HG02571 (cell line): ENCODE measurements at regions not wholly inside any gene's neighbourhood (a gene's known extent, or its start where the extent isn't known, plus 50 kb on each side); places are given as distances from the start of the nearest gene placed in this dataset.
"Not testable (repeated sequence)": the region's sequence is repeated elsewhere in the genome, so short reads cannot be mapped to it uniquely, and the experiment has no call there.

Experiments
- ATAC-seq: cut with Tn5 transposase; IDR thresholded peaks from one replicate; pipeline ENCODE4 v1.9.1; 2021; ENCODE audit warnings: mild to moderate bottlenecking, moderate library complexity; ENCODE audit not compliant: unreplicated experiment

DNA sequence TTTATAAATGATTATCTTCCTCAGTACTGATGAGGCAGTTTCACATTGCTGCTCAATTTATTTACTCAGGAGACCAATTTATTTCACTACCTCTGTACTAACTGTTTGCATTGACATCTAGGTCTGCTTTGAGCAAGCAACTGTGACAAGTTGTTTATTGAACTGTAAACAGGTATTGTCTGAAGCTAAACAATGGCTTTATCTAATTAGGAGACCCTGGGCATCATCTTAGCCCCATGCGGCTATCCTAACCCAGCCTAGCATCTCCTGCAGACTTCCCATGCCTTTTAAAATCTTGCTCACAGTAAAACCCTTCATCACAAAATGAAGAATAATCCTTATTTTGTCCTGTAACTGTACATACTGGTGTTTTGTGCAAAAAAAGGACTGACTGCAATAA, 348.2 kb downstream of the RWDD3 start:
- ATAC-seq = no peak

DNA sequence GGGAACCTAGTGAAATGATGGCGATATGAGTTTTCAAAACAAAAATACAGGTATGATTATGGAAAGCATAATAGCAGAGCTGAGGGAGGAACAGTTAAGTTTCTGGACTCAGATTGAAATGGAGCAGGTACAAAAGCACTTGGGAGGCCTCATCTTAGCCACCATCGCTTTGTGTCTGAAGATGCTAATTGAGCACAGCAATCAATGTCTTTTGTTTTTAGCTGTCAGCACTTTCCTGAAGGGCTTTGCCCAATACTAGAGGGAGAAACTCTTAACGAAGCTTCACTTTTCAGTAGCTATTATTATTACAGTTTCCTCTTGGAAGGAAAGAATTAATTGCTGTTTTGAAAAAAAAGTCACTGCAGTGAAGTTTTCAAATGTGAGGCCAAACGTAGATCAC, 348.7 kb downstream of the RWDD3 start:
- ATAC-seq = no peak

DNA sequence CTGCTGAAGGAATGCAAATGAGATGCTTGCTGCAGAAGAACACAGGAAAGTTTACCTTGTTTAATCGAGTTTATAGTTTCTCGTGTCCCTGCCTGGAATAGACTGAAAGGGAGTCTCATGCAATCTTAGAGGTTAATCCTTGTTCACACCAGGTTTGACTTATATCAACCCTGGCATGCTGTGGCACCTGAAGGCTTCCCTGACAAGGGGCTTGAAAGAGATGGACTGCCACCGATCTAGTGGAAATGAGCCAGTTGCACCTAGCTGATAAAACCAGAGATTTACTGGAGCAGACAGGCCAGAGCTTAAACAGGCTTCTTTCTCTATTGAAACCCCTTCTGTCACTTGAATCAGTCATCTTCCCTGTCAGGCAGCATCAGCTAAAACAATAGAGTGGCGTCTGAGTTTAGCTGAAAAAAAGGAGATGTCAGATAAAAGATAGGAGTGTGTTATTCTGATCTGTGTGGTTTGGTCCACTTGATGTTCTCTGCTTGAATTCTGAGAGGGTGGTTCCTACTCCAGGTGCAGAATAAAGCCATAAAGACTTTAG, 349.7 kb downstream of the RWDD3 start:
- ATAC-seq = no peak

DNA sequence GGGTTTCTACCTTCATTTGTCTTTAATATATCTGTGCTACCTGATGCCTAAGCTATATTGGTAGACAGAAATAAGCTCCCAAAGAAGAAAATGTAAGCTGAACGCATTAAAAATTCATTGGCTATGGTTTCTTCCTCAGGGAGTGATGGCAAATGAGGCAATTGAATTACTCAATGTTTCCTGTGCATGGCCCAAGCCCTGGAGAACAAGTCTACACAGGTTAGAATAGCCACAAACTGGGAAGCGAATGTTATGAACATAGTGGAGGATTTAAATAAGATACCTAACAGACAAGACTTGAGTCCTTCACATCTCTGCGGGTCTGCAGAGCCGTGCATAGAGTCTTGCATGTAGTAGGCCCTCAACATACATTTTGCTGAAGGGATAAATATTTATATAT, 350.3 kb downstream of the RWDD3 start:
- ATAC-seq = no peak

DNA sequence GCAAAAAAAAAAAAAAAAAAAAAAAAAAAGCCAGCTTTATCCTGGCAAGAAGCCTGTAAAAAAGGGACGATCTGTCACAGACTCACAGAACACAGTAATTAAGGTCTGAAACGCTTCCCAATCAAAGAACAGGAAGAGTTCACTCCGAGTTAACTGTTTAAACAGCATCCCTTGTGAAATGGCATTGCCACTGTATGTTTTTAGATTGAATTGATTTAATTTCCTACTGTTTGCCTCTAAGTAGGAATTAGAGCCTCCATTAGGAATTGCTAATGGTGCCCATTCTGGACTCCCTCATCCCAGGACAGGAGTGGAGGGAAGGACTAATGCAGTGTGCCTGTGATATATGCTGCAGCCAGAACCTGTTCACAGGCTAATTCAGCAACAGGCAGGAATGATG, 370.8 kb downstream of the RWDD3 start:
- no peak for ATAC-seq

DNA sequence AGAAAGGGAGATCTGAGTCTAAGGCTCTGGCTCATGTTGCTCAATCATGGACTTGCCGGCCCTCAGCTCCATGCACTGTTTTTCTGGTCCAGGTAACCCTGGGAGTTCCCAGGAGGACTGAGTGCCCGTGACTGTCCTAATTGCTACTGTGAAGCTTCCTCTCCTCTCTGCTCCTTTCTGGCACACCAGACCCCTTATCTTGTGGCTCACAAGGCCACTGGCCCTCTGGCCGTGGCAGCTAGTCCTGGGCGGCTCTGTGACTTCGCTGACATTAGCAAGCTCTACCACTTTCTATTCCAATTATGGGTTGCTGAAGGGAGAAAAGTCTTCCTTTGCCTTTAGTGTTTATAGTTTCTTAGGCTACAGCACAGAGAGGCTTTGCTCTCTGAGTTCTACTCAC, 380.2 kb downstream of the RWDD3 start:
- ATAC-seq = no peak

DNA sequence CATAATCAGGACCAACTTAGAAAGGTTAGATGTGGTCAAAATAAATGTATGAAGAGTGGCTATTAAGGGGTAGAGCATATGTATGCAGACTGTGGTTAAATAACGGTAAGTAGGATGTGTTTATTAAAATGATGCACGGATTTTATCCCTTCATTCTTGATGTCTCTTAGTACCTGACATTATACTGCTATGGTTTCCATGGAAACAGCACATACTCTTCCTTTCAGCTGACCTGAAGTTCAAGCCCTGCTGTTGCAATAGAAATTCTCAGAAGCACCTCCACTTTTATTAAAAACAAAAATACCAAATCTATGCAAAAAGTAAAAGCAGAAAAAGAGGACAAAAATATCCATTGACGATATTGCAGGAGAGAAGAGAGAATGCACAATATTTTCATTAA, 381.4 kb downstream of the RWDD3 start:
- no peak for ATAC-seq

DNA sequence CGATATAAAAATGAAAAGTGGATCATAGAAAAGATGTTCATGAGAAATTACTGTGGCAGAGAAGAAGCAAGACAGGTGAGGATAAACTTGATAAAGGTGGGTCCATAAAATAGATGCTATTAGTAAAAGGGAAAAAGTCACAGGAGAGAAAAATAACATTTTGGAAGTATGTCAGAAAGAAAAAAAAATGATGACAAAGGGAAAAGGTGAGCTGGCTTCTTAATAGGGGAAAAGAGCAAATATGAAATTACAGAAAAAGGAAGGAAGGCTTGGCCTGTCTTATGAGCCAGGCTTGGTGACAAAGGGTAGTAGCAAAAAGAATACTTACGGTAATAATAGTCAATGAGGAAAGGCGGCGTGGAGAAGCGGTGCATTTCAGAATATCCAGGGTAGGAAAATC, 386.1 kb downstream of the RWDD3 start:
- ATAC-seq = no peak

DNA sequence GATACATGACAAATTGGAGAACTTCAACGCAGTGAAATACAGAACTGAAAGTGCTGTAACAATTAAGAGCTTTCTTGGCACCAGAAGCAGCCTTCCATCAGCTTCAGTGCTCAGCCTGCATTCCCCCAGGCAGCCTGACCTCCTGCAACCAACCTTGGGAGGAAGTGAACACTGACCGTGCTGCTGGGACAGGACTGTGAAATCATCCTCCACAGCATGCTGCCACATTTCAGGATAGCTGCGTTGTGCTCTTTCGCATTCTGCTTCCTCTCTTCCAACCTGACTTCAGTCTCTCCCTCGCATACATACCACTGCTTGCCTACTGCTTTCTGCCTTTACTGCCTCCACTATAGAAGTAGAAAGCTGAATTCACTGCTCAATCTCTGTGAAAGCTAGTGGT, 388.6 kb downstream of the RWDD3 start:
- ATAC-seq = no peak

DNA sequence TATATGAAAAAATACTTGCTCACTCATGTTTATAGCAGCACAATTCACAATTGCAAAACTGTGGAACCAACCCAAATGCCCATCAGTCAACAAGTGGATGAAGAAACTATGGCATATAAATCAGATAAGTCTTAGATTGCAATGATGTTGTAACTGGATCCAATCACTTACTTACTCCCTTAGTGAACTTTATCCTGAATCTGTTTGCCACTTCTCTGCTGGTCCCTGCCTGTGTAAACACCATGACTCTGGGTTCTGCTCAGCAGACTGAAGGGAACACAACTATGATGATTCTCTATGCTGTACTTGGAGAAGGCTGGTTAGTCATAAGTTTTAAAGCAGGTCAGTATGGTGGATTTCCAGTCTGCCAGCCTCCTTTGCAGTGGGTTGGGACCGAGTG, 391.2 kb downstream of the RWDD3 start:
- no peak for ATAC-seq

DNA sequence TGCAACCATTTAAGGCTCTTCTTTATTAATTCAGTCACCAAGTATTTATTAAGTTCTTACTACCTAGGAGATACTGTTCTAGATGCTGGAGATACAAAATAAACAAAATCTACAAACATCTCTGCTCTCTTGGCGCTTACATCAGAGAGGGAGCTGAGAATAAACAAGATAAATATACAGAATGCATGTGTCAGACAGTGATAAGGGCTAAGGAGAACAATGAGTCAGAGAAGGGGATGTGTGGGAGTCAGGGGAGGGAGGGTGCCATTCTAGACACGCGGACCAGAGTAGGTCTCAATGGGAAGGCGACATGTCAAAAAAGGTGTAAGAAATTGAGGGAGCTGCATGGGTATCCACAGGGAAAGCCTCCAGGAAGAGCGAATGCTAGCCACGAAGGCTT, 393.2 kb downstream of the RWDD3 start:
- no peak for ATAC-seq

DNA sequence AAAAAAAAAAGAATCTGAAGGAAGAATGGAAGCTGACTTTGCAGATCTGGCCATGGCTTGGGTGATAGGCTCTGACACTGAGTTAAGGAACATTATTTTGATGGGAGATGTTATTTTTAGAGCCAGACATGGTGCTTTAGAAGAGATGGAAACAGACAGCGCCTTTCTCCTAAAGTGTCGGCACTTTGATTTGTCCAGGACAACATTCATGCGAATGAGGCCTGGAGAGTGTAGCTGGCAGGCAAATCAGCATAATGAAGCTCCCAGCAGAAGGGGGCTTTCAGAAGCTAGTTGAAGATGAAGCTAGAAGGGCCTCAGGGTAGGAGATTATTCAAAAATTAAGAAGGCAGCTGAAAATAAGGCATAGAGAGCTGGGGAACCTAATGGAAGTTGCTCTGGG, 397.7 kb downstream of the RWDD3 start:
- no peak for ATAC-seq

DNA sequence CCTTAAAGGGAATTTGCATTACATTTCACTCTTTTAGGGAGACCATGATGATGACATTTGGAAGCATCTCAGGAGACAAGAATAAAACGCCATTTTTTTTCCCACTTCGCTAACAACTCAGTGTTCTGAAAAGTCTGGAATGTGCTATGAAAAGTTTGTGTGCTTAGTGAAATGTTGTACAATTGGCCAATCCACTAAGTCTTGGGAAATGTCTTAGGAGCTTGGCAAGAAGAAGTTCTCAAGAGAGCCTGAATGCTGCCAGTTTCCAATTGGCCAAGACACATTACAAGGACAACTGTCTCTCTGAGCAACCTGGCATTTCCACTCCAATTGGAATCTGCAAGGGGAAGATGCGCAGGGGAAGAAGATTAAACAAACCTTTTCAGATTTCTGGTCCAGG, 401.8 kb downstream of the RWDD3 start:
- ATAC-seq = no peak

DNA sequence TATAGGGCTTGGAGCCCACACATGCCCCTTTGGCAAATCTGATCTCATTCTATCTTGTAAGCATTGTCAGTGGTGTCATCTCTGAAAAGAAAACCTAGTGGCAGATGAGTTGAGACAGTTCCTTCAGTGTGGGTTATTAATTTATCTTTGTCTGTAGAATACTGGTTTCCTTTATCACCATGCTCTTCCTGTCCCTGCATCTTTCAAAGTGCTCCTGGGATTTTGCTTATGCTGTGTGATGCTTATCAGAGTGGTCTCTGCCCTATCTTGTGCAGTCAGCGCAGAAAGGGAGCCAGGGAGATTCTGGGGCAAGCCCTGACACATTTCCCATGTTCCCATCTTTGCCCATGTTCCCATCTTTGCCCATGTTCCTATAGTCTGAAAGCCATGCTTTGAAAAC, 402.9 kb downstream of the RWDD3 start:
- no peak for ATAC-seq

DNA sequence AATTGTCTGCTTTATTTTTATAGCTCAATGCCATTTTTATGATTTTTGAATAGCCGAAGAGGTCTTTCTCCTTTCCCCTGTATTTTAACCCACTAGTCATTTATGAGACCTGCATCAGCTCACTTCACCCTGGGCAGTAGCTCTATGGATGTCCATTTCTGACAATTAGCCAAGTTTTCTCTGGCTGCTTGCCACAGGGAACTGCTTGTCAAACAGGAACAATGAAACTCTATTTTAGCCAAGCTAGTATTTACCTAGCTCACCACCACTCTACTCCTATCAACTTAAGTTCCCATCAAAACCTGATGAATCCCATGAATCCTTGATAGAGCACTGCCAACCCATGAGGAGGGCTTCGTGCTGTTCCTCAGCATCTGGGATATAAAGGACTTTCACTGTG, 406.7 kb downstream of the RWDD3 start:
- no peak for ATAC-seq

DNA sequence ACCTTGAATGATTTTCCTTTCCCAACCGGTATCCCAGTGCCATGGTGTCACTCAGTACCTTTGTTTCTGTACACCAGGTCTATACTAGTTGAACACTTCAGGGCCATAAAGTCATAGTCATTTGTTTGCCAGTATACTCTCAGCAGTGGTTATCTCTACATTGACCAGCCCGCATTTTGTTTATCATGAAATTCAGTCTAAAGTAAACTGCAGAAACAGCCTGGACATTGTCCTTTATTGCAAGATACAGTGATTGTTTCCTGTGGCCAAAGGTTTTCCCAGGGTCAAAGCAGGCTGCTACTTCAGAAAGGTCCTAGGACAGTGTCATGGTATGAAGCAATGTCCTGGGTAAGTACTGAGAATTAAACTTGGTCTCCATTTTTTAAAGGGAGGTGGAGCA, 407.4 kb downstream of the RWDD3 start:
- no peak for ATAC-seq

DNA sequence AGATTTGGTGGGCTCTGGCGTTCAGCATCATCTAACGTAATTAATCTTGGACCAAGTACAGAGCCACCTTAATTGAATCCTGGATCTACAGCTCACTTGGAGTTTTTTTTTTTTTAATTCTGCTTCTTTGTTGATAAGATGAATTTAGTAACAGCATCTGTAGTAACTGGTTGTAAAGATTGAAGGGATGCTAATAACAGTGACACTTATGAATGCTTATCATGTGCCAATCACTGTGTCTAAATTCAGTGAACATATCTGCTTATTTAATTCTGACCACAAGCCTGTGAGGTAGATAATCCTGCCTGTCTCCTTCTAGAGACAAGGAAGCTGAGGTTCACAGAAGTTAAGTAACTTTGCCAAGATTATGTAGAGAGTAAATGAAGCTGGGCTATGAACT, 408.0 kb downstream of the RWDD3 start:
- ATAC-seq = no peak

DNA sequence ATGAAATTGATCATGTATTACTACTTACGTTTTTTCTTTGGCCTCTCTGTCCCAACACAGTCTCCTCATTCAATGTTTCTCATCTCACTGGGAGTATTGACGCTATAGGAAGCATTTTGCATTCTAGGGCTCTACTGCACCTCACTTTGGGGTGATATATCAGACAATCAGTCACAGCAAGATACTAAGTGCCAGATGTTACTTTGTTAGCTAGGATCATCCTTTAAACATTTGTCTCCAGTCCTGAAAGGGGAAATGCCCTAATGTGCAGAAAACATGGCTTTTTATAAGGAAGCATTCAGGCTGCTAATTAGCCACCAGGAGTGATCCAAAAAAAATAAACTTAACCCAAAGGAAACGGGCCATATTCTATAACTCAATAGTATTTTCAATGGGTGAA, 409.1 kb downstream of the RWDD3 start:
- no peak for ATAC-seq

DNA sequence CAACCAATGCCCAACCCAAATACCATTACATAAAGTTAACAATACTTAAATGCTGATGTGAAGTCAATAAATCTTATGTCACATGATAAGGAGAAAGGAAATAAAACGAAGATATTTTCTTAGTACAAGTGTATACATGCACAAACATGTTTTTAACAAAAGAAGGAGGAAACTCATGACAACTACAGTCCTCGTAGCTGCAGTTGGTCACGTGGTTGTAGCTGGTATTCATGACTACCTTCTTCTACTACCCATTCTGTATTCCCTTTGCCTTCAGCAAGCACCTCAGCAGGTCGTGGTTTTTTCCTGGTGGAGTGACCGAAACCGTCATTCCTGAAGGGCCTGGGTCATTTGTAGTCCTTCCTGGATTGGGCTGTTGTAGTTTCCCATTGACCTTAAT, 411.1 kb downstream of the RWDD3 start:
- ATAC-seq = not testable (repeated sequence)

DNA sequence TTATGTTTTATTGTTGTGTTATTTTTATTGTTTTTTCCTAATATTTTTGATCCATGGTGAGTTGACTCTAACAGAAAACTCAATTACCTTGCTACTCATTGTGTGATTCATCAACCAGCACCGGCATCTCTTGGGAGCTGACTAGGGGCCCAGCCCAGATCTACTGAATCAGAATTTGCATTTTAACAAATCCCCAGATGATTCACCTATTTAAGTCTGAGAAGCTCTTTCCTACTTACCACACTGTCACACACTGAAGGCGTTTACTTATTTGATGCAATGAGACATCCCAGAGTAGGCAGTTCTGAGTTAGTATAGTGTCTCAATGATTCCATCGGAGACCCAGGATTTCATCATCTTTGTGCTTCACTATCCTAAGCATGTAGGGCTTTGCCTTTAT, 416.6 kb downstream of the RWDD3 start:
- no peak for ATAC-seq

DNA sequence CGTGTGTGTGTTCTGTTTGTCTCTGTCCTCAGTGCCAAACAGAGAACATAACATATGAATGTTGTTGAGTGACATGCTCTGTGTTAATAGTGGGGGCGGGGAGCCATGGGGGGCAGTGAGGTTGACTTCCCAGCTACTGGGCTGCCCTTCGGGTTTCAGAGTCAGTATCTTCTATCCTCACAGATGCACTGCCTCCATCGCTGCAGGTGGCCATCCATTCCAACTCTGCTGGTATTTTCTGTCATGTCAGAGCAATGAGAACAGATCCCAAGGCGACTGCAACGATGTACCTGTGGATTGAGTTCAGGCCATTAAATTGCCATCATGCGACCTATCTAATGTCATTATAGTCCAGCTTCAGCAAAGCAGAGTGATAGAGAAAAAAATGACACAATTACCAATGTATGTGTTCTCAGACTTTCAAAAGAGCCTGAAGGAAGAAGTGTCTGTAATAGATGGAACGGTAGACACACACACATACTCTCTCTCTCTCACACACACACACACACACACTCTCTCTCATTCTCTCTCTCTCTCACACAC, 418.5 kb downstream of the RWDD3 start:
- no peak for ATAC-seq

DNA sequence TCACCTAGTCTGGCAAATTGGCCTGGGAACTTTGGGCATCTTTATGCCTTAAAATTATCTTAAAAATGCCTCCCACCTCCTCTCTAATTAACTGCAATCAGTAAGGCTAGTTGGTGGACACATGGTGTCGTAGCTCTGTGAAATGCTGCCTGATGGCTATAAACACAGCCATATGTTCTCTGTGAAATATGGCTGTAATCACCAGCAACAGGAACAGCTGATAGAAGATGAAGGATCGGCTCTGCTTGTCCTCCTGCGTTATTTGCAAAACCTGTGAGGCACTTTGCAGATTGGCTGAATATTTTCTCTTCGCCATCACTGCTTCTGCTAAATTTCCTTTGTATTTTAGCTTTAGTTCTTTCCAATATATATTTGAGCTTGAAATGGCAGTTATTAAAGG, 419.6 kb downstream of the RWDD3 start:
- no peak for ATAC-seq

DNA sequence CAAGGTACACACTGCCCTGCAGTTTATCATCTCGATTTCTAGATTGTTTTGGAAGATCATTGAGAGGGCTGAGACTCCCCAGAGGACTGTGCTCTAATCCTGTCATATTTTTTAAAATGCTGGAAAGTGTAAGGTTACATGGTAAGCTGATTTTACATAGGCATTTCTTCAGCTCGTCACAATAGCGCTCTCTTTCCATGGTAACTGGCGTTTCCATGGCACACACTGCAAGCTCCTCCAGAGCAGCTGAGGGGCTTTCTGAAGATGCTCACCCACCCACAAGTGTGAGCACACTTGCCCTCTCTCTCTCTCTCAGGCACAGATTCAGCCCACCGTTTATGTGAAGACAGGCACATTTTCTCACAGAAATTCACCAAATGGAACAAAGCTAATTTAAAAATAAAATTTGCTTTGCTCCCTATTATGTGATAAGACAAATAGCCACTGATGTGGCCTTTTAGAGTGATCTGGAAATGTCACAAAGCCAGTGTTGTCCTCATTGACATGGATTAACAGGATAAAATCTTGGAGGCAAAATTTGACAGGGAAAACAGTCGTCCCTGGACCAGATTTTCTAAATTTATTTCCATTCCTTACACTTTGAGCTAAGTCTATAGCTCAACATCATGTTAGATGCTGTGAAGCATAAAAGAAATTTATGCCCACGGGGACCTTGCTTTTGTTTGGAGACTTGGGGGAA, 421.5 kb downstream of the RWDD3 start:
- no peak for ATAC-seq
